ENCODE measurements at regions not wholly inside any gene's neighbourhood (a gene's known extent, or its start where the extent isn't known, plus 50 kb on each side); places are given as distances from the start of the nearest gene placed in this dataset.
"Not testable (repeated sequence)": the region's sequence is repeated elsewhere in the genome, so short reads cannot be mapped to it uniquely, and the experiment has no call there.

DNA sequence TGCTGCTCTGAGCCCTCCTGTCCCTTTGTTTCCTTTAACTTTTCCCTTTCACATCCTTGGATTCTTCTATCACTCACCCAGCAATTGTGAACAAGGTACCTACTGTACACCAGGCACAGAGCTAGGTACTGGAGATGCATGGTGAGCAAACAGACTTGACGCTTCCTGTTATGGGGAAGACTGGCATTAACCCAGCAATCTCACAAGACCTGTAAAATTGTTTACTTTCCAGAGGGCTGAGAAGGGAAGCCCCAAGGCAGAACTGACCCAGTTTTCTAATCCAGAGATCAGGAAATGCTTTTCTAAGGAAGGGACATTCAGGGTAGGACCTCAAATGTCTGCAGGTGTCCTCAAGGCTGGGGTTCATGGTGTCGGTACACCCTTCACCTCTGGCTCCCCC, 171.6 kb upstream of the KAZN start:
- H3K79me2 ChIP-seq (ENCODE audit: insufficient read depth, low read length), result no peaks in the 10 kb centered on the region
- H3K9ac ChIP-seq (ENCODE audit: insufficient read depth, low read length, poor library complexity, severe bottlenecking), result no peak overlapping the region
- no peak overlapping the region for H3K4me3 ChIP-seq (replicated peaks in 1 of 3; ENCODE audit: low read depth in 2 of 3, low read length in 3 of 3)
- no peaks in the 10 kb centered on the region for H3K9me3 ChIP-seq (replicated peaks in 1 of 2; ENCODE audit: control insufficient read depth in 1 of 2, insufficient read depth in 1 of 2, low read length in 2 of 2)
- no peaks in the 10 kb centered on the region for H3K27me3 ChIP-seq (ENCODE audit: control insufficient read depth in 2 of 2, insufficient read depth in 2 of 2, low read length in 2 of 2)
- H3K27me3 Mint-ChIP-seq (ENCODE audit: low read depth in 3 of 3), result no peaks in the 10 kb centered on the region
- TF ChIP-seq, protein P1, sequence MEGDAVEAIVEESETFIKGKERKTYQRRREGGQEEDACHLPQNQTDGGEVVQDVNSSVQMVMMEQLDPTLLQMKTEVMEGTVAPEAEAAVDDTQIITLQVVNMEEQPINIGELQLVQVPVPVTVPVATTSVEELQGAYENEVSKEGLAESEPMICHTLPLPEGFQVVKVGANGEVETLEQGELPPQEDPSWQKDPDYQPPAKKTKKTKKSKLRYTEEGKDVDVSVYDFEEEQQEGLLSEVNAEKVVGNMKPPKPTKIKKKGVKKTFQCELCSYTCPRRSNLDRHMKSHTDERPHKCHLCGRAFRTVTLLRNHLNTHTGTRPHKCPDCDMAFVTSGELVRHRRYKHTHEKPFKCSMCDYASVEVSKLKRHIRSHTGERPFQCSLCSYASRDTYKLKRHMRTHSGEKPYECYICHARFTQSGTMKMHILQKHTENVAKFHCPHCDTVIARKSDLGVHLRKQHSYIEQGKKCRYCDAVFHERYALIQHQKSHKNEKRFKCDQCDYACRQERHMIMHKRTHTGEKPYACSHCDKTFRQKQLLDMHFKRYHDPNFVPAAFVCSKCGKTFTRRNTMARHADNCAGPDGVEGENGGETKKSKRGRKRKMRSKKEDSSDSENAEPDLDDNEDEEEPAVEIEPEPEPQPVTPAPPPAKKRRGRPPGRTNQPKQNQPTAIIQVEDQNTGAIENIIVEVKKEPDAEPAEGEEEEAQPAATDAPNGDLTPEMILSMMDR (IDR thresholded peaks at IDR 0.05), result no peak
- no peaks in the 10 kb centered on the region for H3K4me1 ChIP-seq (ENCODE audit: control insufficient read depth in 1 of 2, insufficient read depth in 2 of 2, low read length in 2 of 2)
- H3K36me3 ChIP-seq (replicated peaks in 1 of 2; ENCODE audit: control insufficient read depth in 1 of 2, insufficient read depth in 2 of 2, low read length in 2 of 2), result no peaks in the 10 kb centered on the region
- no peak for DNase-seq
- H4K20me1 ChIP-seq (ENCODE audit: insufficient read depth, low read length), result no peaks in the 10 kb centered on the region
- 100% methylated on average over 1 of the region's 2 CpGs for WGBS (ENCODE audit: insufficient coverage)
- H3K4me1 Mint-ChIP-seq, result no peaks in the 10 kb centered on the region
- no peak overlapping the region for H3K27ac ChIP-seq (ENCODE audit: low read depth in 1 of 2, low read length in 2 of 2)
- intact Hi-C loops (cut with micrococcal nuclease), result no loop called here
- no peak overlapping the region for H3K4me3 Mint-ChIP-seq
- H3K4me2 ChIP-seq (replicated peaks; ENCODE audit: extremely low read depth, low read length, poor library complexity, severe bottlenecking), result no peak overlapping the region
- no peaks in the 10 kb centered on the region for H3K36me3 Mint-ChIP-seq
- H3K9me3 Mint-ChIP-seq, result peaks cover 0 to 5% (median 0%) of the 10 kb centered on the region in 7 donors
- no peak overlapping the region for H3K27ac Mint-ChIP-seq
- no peak overlapping the region for H2AFZ ChIP-seq (ENCODE audit: insufficient read depth, low read depth, low read length, poor library complexity, severe bottlenecking)

DNA sequence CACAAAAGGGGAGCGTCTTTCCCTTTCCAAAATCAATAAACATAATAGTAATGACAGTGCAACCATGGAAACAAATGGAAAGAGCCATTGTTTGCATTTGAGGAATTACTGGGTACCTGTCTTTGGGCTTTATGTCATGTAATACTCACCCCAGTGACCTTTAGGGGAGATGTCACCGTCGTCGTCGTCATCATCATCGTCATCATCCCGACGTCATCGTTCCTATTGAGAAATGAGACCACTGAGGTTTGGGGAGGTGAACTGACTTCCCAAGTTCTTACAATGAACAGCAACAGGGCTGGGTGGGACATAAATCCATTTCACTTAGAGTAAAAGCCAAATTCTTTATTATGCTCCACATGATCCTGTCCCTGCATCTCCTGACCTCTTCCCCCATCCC, 168.9 kb upstream of the KAZN start:
- Mint-ChIP-seq H3K4me1 (no peaks in the 10 kb centered on the region), H3K27me3 (ENCODE audit: low read depth in 3 of 3) (peaks cover 0 to 2% (median 0%) of the 10 kb centered on the region in 3 donors), H3K27ac (no peak overlapping the region), H3K9me3 (peaks cover 0 to 7% (median 2%) of the 10 kb centered on the region in 7 donors), H3K36me3 (no peaks in the 10 kb centered on the region), H3K4me3 (no peak overlapping the region)
- H3K27me3 ChIP-seq (ENCODE audit: control insufficient read depth in 2 of 2, insufficient read depth in 2 of 2, low read length in 2 of 2), result no peaks in the 10 kb centered on the region
- no peak overlapping the region for H3K27ac ChIP-seq (ENCODE audit: low read depth in 1 of 2, low read length in 2 of 2)
- no peak overlapping the region for H2AFZ ChIP-seq (ENCODE audit: insufficient read depth, low read depth, low read length, poor library complexity, severe bottlenecking)
- H4K20me1 ChIP-seq (ENCODE audit: insufficient read depth, low read length), result no peaks in the 10 kb centered on the region
- no peak overlapping the region for H3K4me3 ChIP-seq (replicated peaks in 1 of 3; ENCODE audit: low read depth in 2 of 3, low read length in 3 of 3)
- WGBS (ENCODE audit: insufficient coverage), result no CpG with 5 or more reads among the region's 9 CpGs
- H3K79me2 ChIP-seq (ENCODE audit: insufficient read depth, low read length), result no peaks in the 10 kb centered on the region
- H3K9ac ChIP-seq (ENCODE audit: insufficient read depth, low read length, poor library complexity, severe bottlenecking), result no peak overlapping the region
- no peak overlapping the region for H3K4me2 ChIP-seq (replicated peaks; ENCODE audit: extremely low read depth, low read length, poor library complexity, severe bottlenecking)
- intact Hi-C loops (cut with micrococcal nuclease), result no loop called here
- TF ChIP-seq, protein P1 (IDR thresholded peaks at IDR 0.05), result no peak
- no peaks in the 10 kb centered on the region for H3K36me3 ChIP-seq (replicated peaks in 1 of 2; ENCODE audit: control insufficient read depth in 1 of 2, insufficient read depth in 2 of 2, low read length in 2 of 2)
- H3K9me3 ChIP-seq (replicated peaks in 1 of 2; ENCODE audit: control insufficient read depth in 1 of 2, insufficient read depth in 1 of 2, low read length in 2 of 2), result no peaks in the 10 kb centered on the region
- DNase-seq, result no peak
- no peaks in the 10 kb centered on the region for H3K4me1 ChIP-seq (ENCODE audit: control insufficient read depth in 1 of 2, insufficient read depth in 2 of 2, low read length in 2 of 2)

DNA sequence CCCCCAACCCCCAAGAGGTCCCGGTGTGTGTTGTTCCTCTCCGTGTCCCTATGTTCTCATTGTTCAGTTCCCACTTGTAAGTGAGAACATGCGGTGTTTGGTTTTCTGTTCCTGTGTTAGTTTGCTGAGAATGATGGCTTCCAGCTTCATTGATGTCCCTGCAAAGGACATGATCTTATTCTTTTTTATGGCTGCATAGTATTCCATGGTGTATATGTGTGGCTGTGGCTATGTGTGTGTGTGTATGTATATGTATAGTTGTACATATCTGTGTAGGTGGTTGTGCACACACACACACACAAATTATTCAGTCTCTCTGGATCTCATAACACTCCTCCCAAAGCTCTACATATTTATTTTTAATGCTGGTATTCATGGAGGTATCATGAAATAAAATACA, 165.8 kb upstream of the KAZN start:
- H3K4me3 ChIP-seq (replicated peaks in 1 of 3; ENCODE audit: low read depth in 2 of 3, low read length in 3 of 3); H3K4me1 ChIP-seq (ENCODE audit: control insufficient read depth in 1 of 2, insufficient read depth in 2 of 2, low read length in 2 of 2); intact Hi-C loops (cut with micrococcal nuclease); H3K9ac ChIP-seq (ENCODE audit: insufficient read depth, low read length, poor library complexity, severe bottlenecking); H2AFZ ChIP-seq (ENCODE audit: insufficient read depth, low read depth, low read length, poor library complexity, severe bottlenecking); H3K4me1 Mint-ChIP-seq; H3K9me3 ChIP-seq (replicated peaks in 1 of 2; ENCODE audit: control insufficient read depth in 1 of 2, insufficient read depth in 1 of 2, low read length in 2 of 2); H4K20me1 ChIP-seq (ENCODE audit: insufficient read depth, low read length); H3K4me2 ChIP-seq (replicated peaks; ENCODE audit: extremely low read depth, low read length, poor library complexity, severe bottlenecking); H3K4me3 Mint-ChIP-seq; H3K79me2 ChIP-seq (ENCODE audit: insufficient read depth, low read length); H3K9me3 Mint-ChIP-seq; H3K36me3 ChIP-seq (replicated peaks in 1 of 2; ENCODE audit: control insufficient read depth in 1 of 2, insufficient read depth in 2 of 2, low read length in 2 of 2); DNase-seq; H3K27me3 ChIP-seq (ENCODE audit: control insufficient read depth in 2 of 2, insufficient read depth in 2 of 2, low read length in 2 of 2); H3K27ac ChIP-seq (ENCODE audit: low read depth in 1 of 2, low read length in 2 of 2); H3K27ac Mint-ChIP-seq; H3K27me3 Mint-ChIP-seq (ENCODE audit: low read depth in 3 of 3); H3K36me3 Mint-ChIP-seq: not testable (repeated sequence)
- WGBS (ENCODE audit: insufficient coverage), result 100% methylated on average over 1 of the region's 3 CpGs
